ENCODE measurements at regions not wholly inside any gene's neighbourhood (a gene's known extent, or its start where the extent isn't known, plus 50 kb on each side); places are given as distances from the start of the nearest gene placed in this dataset.

GRCh38 chr6:25086500-25087091 lies 150.8 kb upstream of the RIPOR2 start:
- TF ChIP-seq EZH2 (IDR thresholded peaks at IDR 0.05; ENCODE audit: low read length, missing control alignments) = no peak
- TF ChIP-seq, protein P1, sequence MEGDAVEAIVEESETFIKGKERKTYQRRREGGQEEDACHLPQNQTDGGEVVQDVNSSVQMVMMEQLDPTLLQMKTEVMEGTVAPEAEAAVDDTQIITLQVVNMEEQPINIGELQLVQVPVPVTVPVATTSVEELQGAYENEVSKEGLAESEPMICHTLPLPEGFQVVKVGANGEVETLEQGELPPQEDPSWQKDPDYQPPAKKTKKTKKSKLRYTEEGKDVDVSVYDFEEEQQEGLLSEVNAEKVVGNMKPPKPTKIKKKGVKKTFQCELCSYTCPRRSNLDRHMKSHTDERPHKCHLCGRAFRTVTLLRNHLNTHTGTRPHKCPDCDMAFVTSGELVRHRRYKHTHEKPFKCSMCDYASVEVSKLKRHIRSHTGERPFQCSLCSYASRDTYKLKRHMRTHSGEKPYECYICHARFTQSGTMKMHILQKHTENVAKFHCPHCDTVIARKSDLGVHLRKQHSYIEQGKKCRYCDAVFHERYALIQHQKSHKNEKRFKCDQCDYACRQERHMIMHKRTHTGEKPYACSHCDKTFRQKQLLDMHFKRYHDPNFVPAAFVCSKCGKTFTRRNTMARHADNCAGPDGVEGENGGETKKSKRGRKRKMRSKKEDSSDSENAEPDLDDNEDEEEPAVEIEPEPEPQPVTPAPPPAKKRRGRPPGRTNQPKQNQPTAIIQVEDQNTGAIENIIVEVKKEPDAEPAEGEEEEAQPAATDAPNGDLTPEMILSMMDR (conservative IDR thresholded peaks at IDR 0.05 in 1 of 2, IDR thresholded peaks at IDR 0.05 in 1 of 2; ENCODE audit: low read depth in 1 of 2, low read length in 2 of 2) = no peak

Data from fibroblast of lung (primary cell).